ENCODE measurements at regions not wholly inside any gene's neighbourhood (a gene's known extent, or its start where the extent isn't known, plus 50 kb on each side); places are given as distances from the start of the nearest gene placed in this dataset.

DNA sequence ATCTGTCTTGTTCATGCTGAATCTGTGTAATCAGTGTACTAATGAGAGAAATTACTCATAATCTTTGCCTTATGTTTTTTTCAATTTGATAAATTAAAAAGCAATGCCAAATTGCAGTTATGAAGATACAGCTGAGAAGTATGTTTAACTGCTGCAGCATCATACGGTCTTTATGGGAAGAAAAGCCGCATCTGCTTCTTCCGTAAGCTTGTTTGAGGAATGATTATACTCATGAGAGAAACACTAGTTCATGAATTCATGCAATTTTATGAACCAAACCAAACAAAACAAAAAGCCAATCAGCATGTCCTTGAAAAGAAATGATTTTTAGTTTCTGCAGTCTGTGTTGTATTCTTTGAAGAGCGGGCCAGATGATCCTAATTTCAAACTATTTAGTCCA lies 275.9 kb upstream of the ARHGEF26 start:
- no peak overlapping the region for H2AFZ ChIP-seq (ENCODE audit: control insufficient read depth, low read depth, low read length)
- DNase-seq (ENCODE audit: low read depth, low spot score) (no peak), FAIRE-seq (no peak), ATAC-seq (no peak)
- no TSS peak for BruUV-seq (replicated peaks)
- no peak overlapping the region for H3K4me3 ChIP-seq
- no peaks in the 10 kb centered on the region for H3K27me3 ChIP-seq (replicated peaks in 1 of 2; ENCODE audit: control insufficient read depth in 2 of 2, insufficient read depth in 2 of 2, low read length in 1 of 2)
- ChIA-PET RAD21 (ENCODE audit: unreplicated experiment) (no interaction called here), SMC1A (ENCODE audit: uncharacterized antibody, unreplicated experiment) (interaction anchor here (1.1 to 2.3 kb wide), 2 partner anchors 10 to 17 kb away, joined by 3 to 7 read pairs; no protein-coding TSS in a partner anchor), CTCF (interaction anchor here (1.1 to 1.3 kb wide), 2 partner anchors 11 to 126 kb away, joined by 4 read pairs; no protein-coding TSS in a partner anchor), POLR2A (no interaction called here)
- no peaks in the 10 kb centered on the region for H3K9me3 ChIP-seq (replicated peaks; ENCODE audit: control insufficient read depth, insufficient read depth, low read length)
- intact Hi-C loops (cut with micrococcal nuclease; ENCODE audit: unreplicated experiment), result no loop called here
- 73% methylated on average over 4 of the region's 4 CpGs for WGBS (ENCODE audit: insufficient coverage, insufficient replicate concordance, low lambda C conversion rate, missing lambda C conversion rate)
- H3K36me3 ChIP-seq (ENCODE audit: control insufficient read depth in 2 of 2, insufficient read depth in 2 of 2, low read length in 1 of 2), result no peaks in the 10 kb centered on the region
- no peaks in the 10 kb centered on the region for H3K4me1 ChIP-seq (ENCODE audit: control insufficient read depth, insufficient read depth, low read length)
- no peaks in the 10 kb centered on the region for H4K20me1 ChIP-seq (ENCODE audit: control insufficient read depth, insufficient read depth)
- no peaks in the 10 kb centered on the region for H3K79me2 ChIP-seq (ENCODE audit: control insufficient read depth, insufficient read depth, low read length)
- no peak overlapping the region for H3K27ac ChIP-seq (ENCODE audit: control insufficient read depth, insufficient read depth)
- no peak overlapping the region for H3K9ac ChIP-seq (ENCODE audit: control insufficient read depth, insufficient read depth, low read length)
- H3K4me2 ChIP-seq (ENCODE audit: control insufficient read depth, insufficient read depth), result no peak overlapping the region
- in situ Hi-C loops (cut with MboI), result no loop called here
- no peak for TF ChIP-seq SMAD5 (IDR thresholded peaks at IDR 0.05; ENCODE audit: low read depth)
- TF ChIP-seq CREM (IDR thresholded peaks at IDR 0.05; ENCODE audit: low read depth), result no peak
- no peak for TF ChIP-seq PAX8 (IDR thresholded peaks at IDR 0.05)
- TF ChIP-seq NFIC (IDR thresholded peaks at IDR 0.05; ENCODE audit: low read depth, low read length), result no peak
- TF ChIP-seq, protein P1, sequence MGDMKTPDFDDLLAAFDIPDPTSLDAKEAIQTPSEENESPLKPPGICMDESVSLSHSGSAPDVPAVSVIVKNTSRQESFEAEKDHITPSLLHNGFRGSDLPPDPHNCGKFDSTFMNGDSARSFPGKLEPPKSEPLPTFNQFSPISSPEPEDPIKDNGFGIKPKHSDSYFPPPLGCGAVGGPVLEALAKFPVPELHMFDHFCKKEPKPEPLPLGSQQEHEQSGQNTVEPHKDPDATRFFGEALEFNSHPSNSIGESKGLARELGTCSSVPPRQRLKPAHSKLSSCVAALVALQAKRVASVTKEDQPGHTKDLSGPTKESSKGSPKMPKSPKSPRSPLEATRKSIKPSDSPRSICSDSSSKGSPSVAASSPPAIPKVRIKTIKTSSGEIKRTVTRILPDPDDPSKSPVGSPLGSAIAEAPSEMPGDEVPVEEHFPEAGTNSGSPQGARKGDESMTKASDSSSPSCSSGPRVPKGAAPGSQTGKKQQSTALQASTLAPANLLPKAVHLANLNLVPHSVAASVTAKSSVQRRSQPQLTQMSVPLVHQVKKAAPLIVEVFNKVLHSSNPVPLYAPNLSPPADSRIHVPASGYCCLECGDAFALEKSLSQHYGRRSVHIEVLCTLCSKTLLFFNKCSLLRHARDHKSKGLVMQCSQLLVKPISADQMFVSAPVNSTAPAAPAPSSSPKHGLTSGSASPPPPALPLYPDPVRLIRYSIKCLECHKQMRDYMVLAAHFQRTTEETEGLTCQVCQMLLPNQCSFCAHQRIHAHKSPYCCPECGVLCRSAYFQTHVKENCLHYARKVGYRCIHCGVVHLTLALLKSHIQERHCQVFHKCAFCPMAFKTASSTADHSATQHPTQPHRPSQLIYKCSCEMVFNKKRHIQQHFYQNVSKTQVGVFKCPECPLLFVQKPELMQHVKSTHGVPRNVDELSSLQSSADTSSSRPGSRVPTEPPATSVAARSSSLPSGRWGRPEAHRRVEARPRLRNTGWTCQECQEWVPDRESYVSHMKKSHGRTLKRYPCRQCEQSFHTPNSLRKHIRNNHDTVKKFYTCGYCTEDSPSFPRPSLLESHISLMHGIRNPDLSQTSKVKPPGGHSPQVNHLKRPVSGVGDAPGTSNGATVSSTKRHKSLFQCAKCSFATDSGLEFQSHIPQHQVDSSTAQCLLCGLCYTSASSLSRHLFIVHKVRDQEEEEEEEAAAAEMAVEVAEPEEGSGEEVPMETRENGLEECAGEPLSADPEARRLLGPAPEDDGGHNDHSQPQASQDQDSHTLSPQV (IDR thresholded peaks at IDR 0.05), result no peak
- TF ChIP-seq TCF3 (IDR thresholded peaks at IDR 0.05; ENCODE audit: borderline replicate concordance, insufficient read depth, low read depth, low read length), result no peak
- no peak for TF ChIP-seq YBX1 (IDR thresholded peaks at IDR 0.05)
- no peak for TF ChIP-seq TARDBP (IDR thresholded peaks at IDR 0.05; ENCODE audit: borderline replicate concordance)
- no peak for TF ChIP-seq SMARCA5 (IDR thresholded peaks at IDR 0.05)
- TF ChIP-seq NFYA (IDR thresholded peaks at IDR 0.05; ENCODE audit: borderline replicate concordance, low read depth, low read length), result no peak
- no peak for TF ChIP-seq POLR2A (IDR thresholded peaks at IDR 0.05; ENCODE audit: low read depth, low read length)
- TF ChIP-seq NRF1 (conservative IDR thresholded peaks at IDR 0.05; ENCODE audit: low read depth, low read length), result no peak
- TF ChIP-seq RB1 (IDR thresholded peaks at IDR 0.05; ENCODE audit: borderline replicate concordance), result no peak
- TF ChIP-seq, protein P2, sequence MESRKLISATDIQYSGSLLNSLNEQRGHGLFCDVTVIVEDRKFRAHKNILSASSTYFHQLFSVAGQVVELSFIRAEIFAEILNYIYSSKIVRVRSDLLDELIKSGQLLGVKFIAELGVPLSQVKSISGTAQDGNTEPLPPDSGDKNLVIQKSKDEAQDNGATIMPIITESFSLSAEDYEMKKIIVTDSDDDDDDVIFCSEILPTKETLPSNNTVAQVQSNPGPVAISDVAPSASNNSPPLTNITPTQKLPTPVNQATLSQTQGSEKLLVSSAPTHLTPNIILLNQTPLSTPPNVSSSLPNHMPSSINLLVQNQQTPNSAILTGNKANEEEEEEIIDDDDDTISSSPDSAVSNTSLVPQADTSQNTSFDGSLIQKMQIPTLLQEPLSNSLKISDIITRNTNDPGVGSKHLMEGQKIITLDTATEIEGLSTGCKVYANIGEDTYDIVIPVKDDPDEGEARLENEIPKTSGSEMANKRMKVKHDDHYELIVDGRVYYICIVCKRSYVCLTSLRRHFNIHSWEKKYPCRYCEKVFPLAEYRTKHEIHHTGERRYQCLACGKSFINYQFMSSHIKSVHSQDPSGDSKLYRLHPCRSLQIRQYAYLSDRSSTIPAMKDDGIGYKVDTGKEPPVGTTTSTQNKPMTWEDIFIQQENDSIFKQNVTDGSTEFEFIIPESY (IDR thresholded peaks at IDR 0.05), result no peak
- TF ChIP-seq IKZF2 (IDR thresholded peaks at IDR 0.05), result no peak
- TF ChIP-seq CUX1 (IDR thresholded peaks at IDR 0.05; ENCODE audit: insufficient replicate concordance, low read depth, low read length), result no peak

Measured in GM12878 (cell line).